DND-41 (cell line): ENCODE measurements at regions not wholly inside any gene's neighbourhood (a gene's known extent, or its start where the extent isn't known, plus 50 kb on each side); places are given as distances from the start of the nearest gene placed in this dataset.

Experiments
- CTCF ChIP-seq: IDR thresholded peaks from 2 replicates; pipeline ENCODE4 v1.5.1; 2012; ENCODE audit warnings: borderline replicate concordance, low read length, moderate library complexity, mild to moderate bottlenecking; ENCODE audit not compliant: poor library complexity, severe bottlenecking; ENCODE audit errors: extremely low read depth
- EZH2 ChIP-seq: IDR thresholded peaks from 3 replicates; pipeline ENCODE4 v1.6.1; 2012; ENCODE audit warnings: borderline replicate concordance, low read depth, mild to moderate bottlenecking, moderate library complexity, low read length, inconsistent platforms; ENCODE audit not compliant: severe bottlenecking

GRCh38 chr4:120238277-120238973 lies 171.8 kb upstream of the MAD2L1 start:
- TF ChIP-seq CTCF (no peak), EZH2 (no peak)
